T-helper 1 cell treated with Interleukin-12 subunit alpha and Interleukin-12 subunit beta and Interleukin-4 antibody, amounts not matched to agents 30 ng/mL and 1 ng/mL, for 36 hours (primary cell): ENCODE measurements at regions not wholly inside any gene's neighbourhood (a gene's known extent, or its start where the extent isn't known, plus 50 kb on each side); places are given as distances from the start of the nearest gene placed in this dataset.
"Not testable (repeated sequence)": the region's sequence is repeated elsewhere in the genome, so short reads cannot be mapped to it uniquely, and the experiment has no call there.

ENCODE experiments used
- intact Hi-C: fragments of 100-400 bp; cut with micrococcal nuclease; formaldehyde crosslinking; loops from one replicate; pipeline ENCODE4 v1.15.1; 2024

DNA sequence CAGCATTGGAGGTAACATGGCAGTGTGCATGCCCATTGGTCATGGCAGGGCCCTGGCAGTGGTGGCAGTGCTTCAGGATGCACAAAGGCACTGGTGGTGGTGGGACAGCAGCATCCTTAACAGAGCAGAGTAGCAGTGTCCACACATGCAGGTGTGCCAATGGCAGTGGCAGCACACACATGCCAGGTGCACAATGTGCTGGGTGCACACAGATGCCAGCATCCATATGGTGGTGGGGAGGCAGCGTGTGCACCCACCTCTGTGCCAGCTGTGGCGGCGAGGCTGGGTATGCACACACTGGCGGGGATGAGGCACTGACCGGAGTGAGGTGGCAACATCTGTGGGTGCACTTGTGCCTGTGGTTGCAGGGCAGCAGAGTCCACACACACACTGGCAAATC lies 150.6 kb downstream of the SI start:
- intact Hi-C loops: no loop called here

- intact Hi-C loops: no loop called here
These were observed 159.4 kb downstream of the SI start for GRCh38 chr3:164918905-164919304.

DNA sequence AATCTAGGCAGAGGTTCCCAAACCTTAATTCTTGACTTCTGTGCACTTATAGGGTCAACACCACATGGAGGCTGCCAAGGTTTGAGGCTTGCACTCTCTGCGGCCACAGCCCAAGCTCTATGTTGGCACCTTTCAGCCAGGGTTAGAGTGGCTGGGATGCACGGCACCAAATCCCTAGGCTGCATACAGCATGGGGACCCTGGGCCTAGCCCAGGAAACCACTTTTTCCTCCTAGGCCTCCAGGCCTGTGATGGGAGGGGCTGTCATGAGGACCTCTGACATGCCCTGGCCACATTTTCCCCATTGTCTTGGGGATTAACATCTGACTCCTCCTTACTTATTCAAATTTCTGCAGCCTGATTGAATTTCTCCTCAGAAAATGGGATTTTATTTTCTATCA lies 165.4 kb downstream of the SI start:
- intact Hi-C loops: no loop called here

DNA sequence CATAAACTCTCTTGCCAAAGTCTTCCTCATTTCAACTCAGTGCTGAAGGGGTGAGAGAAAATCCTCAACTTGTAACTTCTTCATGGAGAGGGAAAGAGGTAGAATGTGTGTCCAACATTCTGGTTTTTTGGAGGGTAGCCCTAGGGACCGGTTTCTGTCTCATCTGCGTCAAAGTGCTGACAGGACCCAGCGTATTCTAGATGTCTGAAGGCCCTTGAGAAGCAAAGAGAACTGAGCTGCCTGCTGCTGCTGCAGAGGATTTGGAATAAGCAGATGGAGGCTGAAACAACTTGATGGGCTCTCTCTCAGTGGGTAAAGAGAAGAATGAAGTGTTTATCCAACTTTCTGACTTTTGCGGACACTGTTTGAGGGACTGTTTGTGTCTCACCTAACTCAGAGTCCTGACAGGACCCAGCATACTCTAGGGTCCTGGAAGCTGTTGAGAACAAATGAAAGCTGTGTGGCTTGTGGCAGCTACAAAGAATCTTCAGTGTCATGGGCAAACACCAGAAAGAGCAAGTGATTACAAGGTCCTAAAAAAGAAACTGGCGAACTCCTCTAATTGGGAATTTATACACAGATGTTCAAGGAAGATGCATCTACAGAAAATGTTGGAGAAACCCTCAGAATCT lies 174.4 kb downstream of the SI start:
- intact Hi-C loops: no loop called here

DNA sequence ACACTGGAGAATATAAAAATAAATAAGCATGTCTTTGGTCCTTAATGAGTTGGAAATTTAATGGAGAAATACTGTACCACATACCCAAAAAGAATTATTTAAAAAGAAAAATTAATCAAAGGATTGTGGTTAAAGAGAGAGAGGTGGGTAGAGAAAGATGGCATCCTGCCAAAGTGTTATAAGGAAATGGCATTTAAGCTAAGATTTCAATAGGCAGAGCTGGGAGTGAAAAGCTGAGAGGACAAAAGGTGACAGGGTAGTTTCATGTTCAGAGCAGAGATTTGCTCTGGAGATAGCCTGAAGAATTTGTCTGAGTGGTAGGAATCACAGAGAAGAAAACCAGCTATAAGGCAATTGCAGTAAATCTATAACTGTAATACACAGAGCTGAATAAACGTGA lies 181.0 kb downstream of the SI start:
- intact Hi-C loops: no loop called here

- intact Hi-C loops: no loop called here
These were observed 188.2 kb downstream of the SI start for GRCh38 chr3:164890061-164890460.

DNA sequence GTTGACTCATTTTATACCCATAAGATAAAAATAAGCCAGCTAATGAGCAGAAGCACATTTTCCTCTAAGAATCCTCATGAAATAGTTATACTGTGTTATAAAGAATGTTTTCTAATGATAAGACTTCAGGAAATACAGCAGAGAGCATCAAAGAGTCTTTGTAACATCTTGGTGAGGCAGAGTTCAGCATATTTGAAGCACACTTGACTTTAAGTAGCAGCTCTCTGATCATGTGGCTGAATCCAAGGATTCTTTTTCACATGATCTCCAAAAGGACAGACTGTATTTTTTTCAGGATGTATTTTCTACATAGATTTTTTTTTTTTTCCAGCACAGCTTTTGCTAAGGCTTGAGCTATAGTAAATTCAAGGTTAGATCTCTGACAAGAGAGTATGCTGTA lies 195.1 kb downstream of the SI start:
- intact Hi-C loops: no loop called here

GRCh38 chr3:164879201-164879600 lies 199.1 kb downstream of the SI start:
- intact Hi-C loops: no loop called here

GRCh38 chr3:164864454-164864853 lies 213.8 kb downstream of the SI start:
- intact Hi-C loops: no loop called here

DNA sequence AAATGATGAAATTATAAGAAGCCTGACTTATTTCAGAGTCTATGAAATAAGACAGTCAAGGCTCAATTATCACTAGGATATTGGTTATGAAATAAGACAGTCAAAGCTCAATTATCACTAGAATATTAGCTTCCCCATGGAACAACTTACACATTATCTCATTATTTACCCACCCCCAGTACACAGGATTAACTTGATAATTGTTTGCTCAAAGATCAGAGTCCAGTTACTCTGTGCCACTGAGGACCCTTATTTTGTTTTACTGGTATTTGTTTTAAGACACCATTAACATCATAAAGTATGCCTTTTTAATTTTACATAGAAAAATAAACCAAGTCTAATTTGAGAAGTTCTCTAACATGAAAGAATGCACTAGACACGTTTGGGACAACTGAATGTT lies 225.4 kb downstream of the SI start:
- intact Hi-C loops: no loop called here

- intact Hi-C loops: no loop called here
These were observed 226.4 kb downstream of the SI start for GRCh38 chr3:164851905-164852304.

GRCh38 chr3:164851204-164851603 lies 227.1 kb downstream of the SI start:
- intact Hi-C loops: no loop called here

DNA sequence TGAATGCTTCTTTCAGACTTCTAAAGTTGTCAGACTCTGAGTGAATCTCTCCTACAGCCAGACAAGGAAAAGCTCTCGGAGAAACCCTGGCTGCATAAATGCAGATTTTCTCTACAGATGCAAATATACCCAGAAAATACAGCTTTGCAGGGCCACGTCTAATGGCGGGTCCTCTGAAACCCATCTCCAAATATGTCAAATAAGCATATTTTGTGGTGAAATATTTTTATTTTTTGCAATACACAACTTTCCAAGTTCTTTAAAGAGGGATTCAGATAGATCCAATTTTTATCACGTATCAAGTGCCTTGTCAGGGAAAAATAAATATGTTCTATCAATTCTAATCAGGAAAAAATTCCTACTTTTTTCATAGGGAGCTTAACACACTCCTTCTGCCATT lies 229.4 kb downstream of the SI start:
- intact Hi-C loops: no loop called here

DNA sequence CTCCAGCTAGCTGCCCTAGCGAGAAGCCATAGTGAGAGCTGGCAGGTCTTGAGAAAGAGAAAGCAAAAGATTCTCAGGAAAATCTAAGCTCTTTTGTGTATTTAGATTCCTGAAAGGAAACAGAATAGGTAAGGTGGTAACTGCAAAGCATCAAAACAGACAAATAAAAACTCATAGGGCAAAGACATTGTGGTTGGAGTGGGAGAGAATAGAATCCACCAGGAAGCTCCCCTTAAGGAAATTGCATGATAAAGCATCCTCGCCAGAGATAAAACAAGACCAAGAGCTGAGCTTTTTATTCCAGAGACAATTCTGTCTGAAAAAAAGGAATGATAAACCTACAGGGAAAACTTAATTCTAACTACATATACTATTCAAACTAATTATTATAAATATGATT lies 232.6 kb downstream of the SI start:
- intact Hi-C loops: no loop called here

- intact Hi-C loops: no loop called here
These were observed 246.1 kb downstream of the SI start for GRCh38 chr3:164832216-164832615.

DNA sequence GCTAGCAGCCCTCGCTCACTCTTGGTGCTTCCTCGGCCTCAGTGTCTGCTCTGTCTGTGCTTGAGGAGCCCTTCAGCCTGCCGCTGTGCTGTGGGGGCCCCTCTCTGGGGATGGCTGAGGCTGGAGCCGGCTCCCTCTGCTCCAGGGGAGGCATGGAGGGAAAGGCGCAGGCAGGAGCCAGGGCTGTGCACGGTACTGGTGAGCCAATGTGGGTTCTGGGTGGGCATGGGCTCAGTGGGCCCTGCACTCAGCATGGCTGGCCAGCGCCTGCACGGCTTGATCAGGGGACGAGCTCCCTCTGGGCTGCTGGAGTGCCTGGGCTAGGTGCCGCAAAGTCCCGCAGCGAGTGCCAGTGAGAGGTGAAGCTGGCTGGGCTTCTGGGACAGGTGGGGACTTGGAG lies 260.0 kb downstream of the SI start:
- intact Hi-C loops: no loop called here

DNA sequence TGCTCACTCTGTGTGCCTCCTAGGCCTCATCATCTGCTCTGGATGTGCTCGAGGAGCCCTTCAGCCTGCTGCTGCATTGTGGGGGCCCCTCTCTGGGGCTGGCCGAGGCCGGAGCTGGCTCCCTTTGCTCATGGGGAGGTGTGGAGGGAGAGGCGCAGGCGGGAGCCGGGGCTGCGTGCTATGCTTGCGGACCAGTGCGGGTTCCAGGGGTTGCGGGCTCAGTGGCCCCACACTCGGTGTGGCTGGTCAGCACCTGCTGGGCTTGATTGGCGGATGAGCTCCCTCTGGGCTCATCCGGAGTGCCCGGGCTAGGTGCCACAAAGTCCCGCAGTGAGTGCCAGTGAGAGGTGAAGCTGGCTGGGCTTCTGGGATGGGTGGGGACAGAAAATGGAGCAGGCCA lies 264.2 kb downstream of the SI start:
- intact Hi-C loops: no loop called here

DNA sequence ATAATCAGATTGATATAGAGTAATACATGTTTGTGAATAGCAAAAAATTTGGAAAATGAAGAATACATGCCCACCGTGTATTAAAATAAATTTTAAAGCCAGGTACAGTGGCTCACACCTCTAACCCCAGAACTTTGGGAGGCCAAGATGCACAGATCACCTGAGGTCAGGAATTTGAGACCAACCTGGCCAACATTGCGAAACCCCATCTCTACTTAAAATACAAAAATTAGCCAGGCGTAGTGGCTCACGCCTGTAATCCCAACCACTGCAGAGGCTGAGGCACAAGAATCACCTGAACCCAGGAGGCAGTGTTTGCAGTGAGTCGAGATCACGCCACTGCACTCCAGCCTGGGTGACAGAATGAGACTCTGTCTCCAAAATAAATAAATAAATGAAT lies 266.3 kb downstream of the SI start:
- intact Hi-C loops: no loop called here

GRCh38 chr3:164806188-164806587 lies 272.1 kb downstream of the SI start:
- intact Hi-C loops: no loop called here

DNA sequence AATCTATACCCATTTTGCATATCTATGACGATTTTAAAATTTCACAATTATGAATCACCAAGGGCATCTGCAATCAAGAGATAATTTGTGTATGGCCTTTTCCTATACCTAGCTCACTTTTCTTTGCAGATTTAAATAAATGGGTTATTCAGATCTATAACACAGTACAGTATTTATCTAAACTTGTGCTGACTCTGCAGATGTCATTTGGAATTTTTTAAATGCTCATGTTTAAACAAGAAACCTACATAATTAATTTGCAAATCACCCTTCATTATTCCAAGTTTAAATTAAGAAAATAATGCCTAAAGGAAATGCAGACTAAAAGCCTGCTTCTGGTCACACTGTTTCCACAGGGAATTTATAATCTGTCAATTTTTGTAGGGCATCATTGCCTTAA lies 284.2 kb downstream of the SI start:
- intact Hi-C loops: no loop called here

DNA sequence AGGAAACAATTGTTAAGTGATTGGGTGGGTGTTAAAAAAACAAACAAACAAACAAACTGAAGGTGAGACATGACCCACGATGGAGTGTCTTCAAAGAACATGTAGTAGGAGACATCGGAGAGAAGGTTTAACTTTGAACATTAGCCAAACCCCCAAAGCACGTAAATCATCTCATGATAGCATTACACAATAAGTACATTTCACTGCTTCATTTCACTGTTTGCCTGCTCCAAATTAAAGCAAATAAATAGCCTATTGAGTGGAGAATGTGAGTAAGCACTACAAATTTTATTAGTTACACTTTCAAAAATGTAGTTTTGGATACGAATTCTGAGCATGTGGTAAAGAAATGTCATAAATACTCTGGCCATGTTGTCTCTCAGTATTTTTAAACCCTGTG lies 287.0 kb downstream of the SI start:
- intact Hi-C loops: no loop called here

- intact Hi-C loops: not testable (repeated sequence)
These were observed 293.9 kb downstream of the SI start for GRCh38 chr3:164784407-164784806.

DNA sequence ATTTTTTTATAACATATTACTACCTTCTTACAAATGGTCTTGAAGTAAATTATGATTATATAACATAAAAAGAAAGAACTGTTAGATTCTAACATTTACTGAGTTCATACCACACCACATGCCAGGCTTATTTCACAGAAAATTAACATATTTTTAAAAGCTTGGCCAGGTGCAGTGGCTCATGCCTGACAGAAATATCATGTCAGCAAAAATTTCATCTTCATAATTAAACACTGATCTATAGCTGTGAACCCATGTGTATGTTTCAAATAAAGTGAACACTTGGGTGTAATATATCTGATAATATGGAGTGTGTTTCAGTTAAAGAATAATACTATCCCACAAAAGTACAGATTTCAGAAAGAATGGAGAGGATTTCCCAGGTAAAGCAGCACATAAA lies 296.5 kb downstream of the SI start:
- intact Hi-C loops: no loop called here

- intact Hi-C loops: no loop called here
These were observed 298.5 kb downstream of the SI start for GRCh38 chr3:164779816-164780215.
